ENCODE measurements at regions not wholly inside any gene's neighbourhood (a gene's known extent, or its start where the extent isn't known, plus 50 kb on each side); places are given as distances from the start of the nearest gene placed in this dataset.

DNA sequence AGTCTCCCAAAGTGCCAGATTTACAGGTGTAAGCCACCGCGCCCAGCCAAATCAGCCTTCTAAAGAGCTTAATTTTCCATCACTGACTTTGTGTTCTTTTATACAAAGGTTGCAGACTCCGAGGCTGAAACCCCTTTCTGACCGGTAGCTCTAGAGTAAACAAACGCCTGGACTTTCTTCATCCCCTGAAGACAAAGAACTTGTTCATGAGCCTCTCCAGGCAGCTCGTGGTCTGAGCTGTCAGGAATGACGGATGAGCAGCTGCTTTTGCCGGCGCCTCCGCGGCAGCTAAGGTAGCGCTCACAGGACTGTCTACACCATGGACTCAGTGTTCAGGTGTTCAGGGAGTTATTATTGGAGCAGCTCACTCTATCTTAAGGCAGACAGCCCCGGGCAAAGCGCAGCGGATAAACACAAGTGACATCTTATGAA is 128.5 kb upstream of the ERRFI1 start (continued):
- TF ChIP-seq NFE2 (CRISPR knock-in tag; IDR thresholded peaks at IDR 0.05) (no peak), ZNF350 (CRISPR knock-in tag; IDR thresholded peaks at IDR 0.05; ENCODE audit: borderline replicate concordance, low read depth) (no peak), ASH2L (IDR thresholded peaks at IDR 0.05; ENCODE audit: insufficient read length, low read depth, low read length) (peak; percentile 38), ZNF431 (CRISPR knock-in tag; IDR thresholded peaks at IDR 0.05; ENCODE audit: borderline replicate concordance, low read depth) (no peak), NR1H2 (CRISPR knock-in tag; IDR thresholded peaks at IDR 0.05; ENCODE audit: borderline replicate concordance, low read depth) (no peak), HOXA7 (CRISPR knock-in tag; IDR thresholded peaks at IDR 0.05) (no peak), GMEB1 (CRISPR knock-in tag; IDR thresholded peaks at IDR 0.05; ENCODE audit: borderline replicate concordance) (peak; percentile 26; the same call in 1 of the 2 replicates), ZNF879 (CRISPR knock-in tag; IDR thresholded peaks at IDR 0.05) (no peak), ZNF335 (CRISPR knock-in tag; IDR thresholded peaks at IDR 0.05) (no peak; the same call in 1 of the 2 replicates), ZMYM2 (CRISPR knock-in tag; IDR thresholded peaks at IDR 0.05) (0 out of 2 replicates have a peak, but pooled peaks have one; percentile 43), HMGA1 (CRISPR knock-in tag; conservative IDR thresholded peaks at IDR 0.05) (no peak), HNRNPH1 (optimal IDR thresholded peaks at IDR 0.05; ENCODE audit: low read depth, low read length) (no peak)
- TF ChIP-seq, protein P1, sequence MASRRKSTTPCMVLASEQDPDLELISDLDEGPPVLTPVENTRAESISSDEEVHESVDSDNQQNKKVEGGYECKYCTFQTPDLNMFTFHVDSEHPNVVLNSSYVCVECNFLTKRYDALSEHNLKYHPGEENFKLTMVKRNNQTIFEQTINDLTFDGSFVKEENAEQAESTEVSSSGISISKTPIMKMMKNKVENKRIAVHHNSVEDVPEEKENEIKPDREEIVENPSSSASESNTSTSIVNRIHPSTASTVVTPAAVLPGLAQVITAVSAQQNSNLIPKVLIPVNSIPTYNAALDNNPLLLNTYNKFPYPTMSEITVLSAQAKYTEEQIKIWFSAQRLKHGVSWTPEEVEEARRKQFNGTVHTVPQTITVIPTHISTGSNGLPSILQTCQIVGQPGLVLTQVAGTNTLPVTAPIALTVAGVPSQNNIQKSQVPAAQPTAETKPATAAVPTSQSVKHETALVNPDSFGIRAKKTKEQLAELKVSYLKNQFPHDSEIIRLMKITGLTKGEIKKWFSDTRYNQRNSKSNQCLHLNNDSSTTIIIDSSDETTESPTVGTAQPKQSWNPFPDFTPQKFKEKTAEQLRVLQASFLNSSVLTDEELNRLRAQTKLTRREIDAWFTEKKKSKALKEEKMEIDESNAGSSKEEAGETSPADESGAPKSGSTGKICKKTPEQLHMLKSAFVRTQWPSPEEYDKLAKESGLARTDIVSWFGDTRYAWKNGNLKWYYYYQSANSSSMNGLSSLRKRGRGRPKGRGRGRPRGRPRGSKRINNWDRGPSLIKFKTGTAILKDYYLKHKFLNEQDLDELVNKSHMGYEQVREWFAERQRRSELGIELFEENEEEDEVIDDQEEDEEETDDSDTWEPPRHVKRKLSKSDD (CRISPR knock-in tag; IDR thresholded peaks at IDR 0.05; ENCODE audit: low read depth): no peak
- TF ChIP-seq, protein P2, sequence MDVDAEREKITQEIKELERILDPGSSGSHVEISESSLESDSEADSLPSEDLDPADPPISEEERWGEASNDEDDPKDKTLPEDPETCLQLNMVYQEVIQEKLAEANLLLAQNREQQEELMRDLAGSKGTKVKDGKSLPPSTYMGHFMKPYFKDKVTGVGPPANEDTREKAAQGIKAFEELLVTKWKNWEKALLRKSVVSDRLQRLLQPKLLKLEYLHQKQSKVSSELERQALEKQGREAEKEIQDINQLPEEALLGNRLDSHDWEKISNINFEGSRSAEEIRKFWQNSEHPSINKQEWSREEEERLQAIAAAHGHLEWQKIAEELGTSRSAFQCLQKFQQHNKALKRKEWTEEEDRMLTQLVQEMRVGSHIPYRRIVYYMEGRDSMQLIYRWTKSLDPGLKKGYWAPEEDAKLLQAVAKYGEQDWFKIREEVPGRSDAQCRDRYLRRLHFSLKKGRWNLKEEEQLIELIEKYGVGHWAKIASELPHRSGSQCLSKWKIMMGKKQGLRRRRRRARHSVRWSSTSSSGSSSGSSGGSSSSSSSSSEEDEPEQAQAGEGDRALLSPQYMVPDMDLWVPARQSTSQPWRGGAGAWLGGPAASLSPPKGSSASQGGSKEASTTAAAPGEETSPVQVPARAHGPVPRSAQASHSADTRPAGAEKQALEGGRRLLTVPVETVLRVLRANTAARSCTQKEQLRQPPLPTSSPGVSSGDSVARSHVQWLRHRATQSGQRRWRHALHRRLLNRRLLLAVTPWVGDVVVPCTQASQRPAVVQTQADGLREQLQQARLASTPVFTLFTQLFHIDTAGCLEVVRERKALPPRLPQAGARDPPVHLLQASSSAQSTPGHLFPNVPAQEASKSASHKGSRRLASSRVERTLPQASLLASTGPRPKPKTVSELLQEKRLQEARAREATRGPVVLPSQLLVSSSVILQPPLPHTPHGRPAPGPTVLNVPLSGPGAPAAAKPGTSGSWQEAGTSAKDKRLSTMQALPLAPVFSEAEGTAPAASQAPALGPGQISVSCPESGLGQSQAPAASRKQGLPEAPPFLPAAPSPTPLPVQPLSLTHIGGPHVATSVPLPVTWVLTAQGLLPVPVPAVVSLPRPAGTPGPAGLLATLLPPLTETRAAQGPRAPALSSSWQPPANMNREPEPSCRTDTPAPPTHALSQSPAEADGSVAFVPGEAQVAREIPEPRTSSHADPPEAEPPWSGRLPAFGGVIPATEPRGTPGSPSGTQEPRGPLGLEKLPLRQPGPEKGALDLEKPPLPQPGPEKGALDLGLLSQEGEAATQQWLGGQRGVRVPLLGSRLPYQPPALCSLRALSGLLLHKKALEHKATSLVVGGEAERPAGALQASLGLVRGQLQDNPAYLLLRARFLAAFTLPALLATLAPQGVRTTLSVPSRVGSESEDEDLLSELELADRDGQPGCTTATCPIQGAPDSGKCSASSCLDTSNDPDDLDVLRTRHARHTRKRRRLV (CRISPR knock-in tag; IDR thresholded peaks at IDR 0.05): no peak
- TF ChIP-seq, protein P3, sequence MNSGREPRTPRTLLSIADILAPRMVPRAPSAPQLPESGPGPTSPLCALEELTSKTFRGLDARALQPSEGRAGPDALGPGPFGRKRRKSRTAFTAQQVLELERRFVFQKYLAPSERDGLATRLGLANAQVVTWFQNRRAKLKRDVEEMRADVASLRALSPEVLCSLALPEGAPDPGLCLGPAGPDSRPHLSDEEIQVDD (CRISPR knock-in tag; IDR thresholded peaks at IDR 0.05; ENCODE audit: borderline replicate concordance): no peak
- TF ChIP-seq, protein P4, sequence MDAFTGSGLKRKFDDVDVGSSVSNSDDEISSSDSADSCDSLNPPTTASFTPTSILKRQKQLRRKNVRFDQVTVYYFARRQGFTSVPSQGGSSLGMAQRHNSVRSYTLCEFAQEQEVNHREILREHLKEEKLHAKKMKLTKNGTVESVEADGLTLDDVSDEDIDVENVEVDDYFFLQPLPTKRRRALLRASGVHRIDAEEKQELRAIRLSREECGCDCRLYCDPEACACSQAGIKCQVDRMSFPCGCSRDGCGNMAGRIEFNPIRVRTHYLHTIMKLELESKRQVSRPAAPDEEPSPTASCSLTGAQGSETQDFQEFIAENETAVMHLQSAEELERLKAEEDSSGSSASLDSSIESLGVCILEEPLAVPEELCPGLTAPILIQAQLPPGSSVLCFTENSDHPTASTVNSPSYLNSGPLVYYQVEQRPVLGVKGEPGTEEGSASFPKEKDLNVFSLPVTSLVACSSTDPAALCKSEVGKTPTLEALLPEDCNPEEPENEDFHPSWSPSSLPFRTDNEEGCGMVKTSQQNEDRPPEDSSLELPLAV (CRISPR knock-in tag; conservative IDR thresholded peaks at IDR 0.05; ENCODE audit: low read depth): no peak
- TF ChIP-seq, protein P5, sequence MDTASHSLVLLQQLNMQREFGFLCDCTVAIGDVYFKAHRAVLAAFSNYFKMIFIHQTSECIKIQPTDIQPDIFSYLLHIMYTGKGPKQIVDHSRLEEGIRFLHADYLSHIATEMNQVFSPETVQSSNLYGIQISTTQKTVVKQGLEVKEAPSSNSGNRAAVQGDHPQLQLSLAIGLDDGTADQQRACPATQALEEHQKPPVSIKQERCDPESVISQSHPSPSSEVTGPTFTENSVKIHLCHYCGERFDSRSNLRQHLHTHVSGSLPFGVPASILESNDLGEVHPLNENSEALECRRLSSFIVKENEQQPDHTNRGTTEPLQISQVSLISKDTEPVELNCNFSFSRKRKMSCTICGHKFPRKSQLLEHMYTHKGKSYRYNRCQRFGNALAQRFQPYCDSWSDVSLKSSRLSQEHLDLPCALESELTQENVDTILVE (CRISPR knock-in tag; IDR thresholded peaks at IDR 0.05): peak; percentile 53; the same call in 1 of the 2 replicates
